GM12875 (cell line): ENCODE measurements at regions not wholly inside any gene's neighbourhood (a gene's known extent, or its start where the extent isn't known, plus 50 kb on each side); places are given as distances from the start of the nearest gene placed in this dataset.

ENCODE experiments used
- H3K4me3 ChIP-seq: one replicate; pipeline ENCODE4 v1.5.1; 2011; ENCODE audit warnings: low read depth, low read length, control low read depth
- CTCF ChIP-seq: IDR thresholded peaks from 2 replicates; pipeline ENCODE4 v1.5.1; 2011; ENCODE audit warnings: low read depth, mild to moderate bottlenecking, control low read depth, inconsistent platforms, low read length, moderate library complexity, borderline replicate concordance; ENCODE audit not compliant: insufficient read depth

- no peak for TF ChIP-seq CTCF
- no peak overlapping the region for H3K4me3 ChIP-seq
Measured at GRCh38 chr10:14468023-14468441, 137.3 kb upstream of the FRMD4A start.

GRCh38 chr10:14466257-14466656, 135.5 kb upstream of the FRMD4A start:
- TF ChIP-seq CTCF, result no peak
- H3K4me3 ChIP-seq, result no peak overlapping the region

GRCh38 chr10:14460447-14460846, 129.7 kb upstream of the FRMD4A start:
- no peak overlapping the region for H3K4me3 ChIP-seq
- no peak for TF ChIP-seq CTCF

- H3K4me3 ChIP-seq, result no peak overlapping the region
- TF ChIP-seq CTCF, result no peak
Measured at GRCh38 chr10:14459665-14460064, 128.9 kb upstream of the FRMD4A start.

GRCh38 chr10:14456870-14457266, 126.1 kb upstream of the FRMD4A start:
- no peak for TF ChIP-seq CTCF
- H3K4me3 ChIP-seq, result no peak overlapping the region

GRCh38 chr10:14456218-14456869, 125.6 kb upstream of the FRMD4A start:
- no peak overlapping the region for H3K4me3 ChIP-seq
- no peak for TF ChIP-seq CTCF

- H3K4me3 ChIP-seq, result no peak overlapping the region
- no peak for TF ChIP-seq CTCF
Measured at GRCh38 chr10:14454629-14455028, 123.9 kb upstream of the FRMD4A start.
